Retinal pigment epithelial cell (primary cell): ENCODE measurements at regions not wholly inside any gene's neighbourhood (a gene's known extent, or its start where the extent isn't known, plus 50 kb on each side); places are given as distances from the start of the nearest gene placed in this dataset.

ENCODE experiments used
- DNase-seq: peaks from one replicate; pipeline ENCODE4 v3.0.0-alpha.2; 2010; ENCODE audit warnings: low read depth
- H3K4me3 ChIP-seq: 2 replicates; pipeline ENCODE4 v1.5.1; 2011; ENCODE audit warnings: mild to moderate bottlenecking, low read length, control low read depth, moderate library complexity
- CTCF ChIP-seq: conservative IDR thresholded peaks from 2 replicates; pipeline ENCODE4 v1.5.1; 2011; ENCODE audit warnings: low read depth, low read length, control low read depth, inconsistent platforms

- TF ChIP-seq CTCF: no peak
- DNase-seq: no peak
Observed at GRCh38 chr6:164721460-164721859, 587.9 kb downstream of the C6orf118 start.

GRCh38 chr6:164700497-164700896 lies 608.9 kb downstream of the C6orf118 start:
- no peak for DNase-seq
- H3K4me3 ChIP-seq: no peak overlapping the region
- TF ChIP-seq CTCF: no peak

More at GRCh38 chr6:164721460-164721859, 587.9 kb downstream of the C6orf118 start:
- no peak overlapping the region for H3K4me3 ChIP-seq

GRCh38 chr6:164695896-164696295 lies 613.5 kb downstream of the C6orf118 start:
- TF ChIP-seq CTCF: no peak
- no peak for DNase-seq
- H3K4me3 ChIP-seq: no peak overlapping the region

- no peak overlapping the region for H3K4me3 ChIP-seq
- no peak for DNase-seq
- TF ChIP-seq CTCF: no peak
Observed at GRCh38 chr6:164694386-164694785, 615.0 kb downstream of the C6orf118 start.

- H3K4me3 ChIP-seq: no peak overlapping the region
- DNase-seq: no peak
- TF ChIP-seq CTCF: no peak
Observed at GRCh38 chr6:164693944-164694343, 615.5 kb downstream of the C6orf118 start.

- DNase-seq: no peak
- H3K4me3 ChIP-seq: no peak overlapping the region
- no peak for TF ChIP-seq CTCF
Observed at GRCh38 chr6:164692772-164693510, 616.5 kb downstream of the C6orf118 start.
